ENCODE measurements at regions not wholly inside any gene's neighbourhood (a gene's known extent, or its start where the extent isn't known, plus 50 kb on each side); places are given as distances from the start of the nearest gene placed in this dataset.

- H3K9me3 ChIP-seq (ENCODE audit: low read length) = no peaks in the 10 kb centered on the region
- no peaks in the 10 kb centered on the region for H3K4me1 ChIP-seq (ENCODE audit: insufficient read depth, low read length)
- no peak overlapping the region for H3K9ac ChIP-seq (ENCODE audit: low read length)
- no peak overlapping the region for H3K27ac ChIP-seq (ENCODE audit: low read length)
- BruUV-seq (replicated peaks) = no TSS peak
- DNase-seq (no peak), ATAC-seq (no peak)
- no peaks in the 10 kb centered on the region for H3F3A ChIP-seq (ENCODE audit: low read length, unreplicated experiment)
- H3K79me2 ChIP-seq (ENCODE audit: low read length) = no peaks in the 10 kb centered on the region
- H3K4me2 ChIP-seq (ENCODE audit: low read length) = no peak overlapping the region
- H3K36me3 ChIP-seq (ENCODE audit: low read depth, low read length) = no peaks in the 10 kb centered on the region
- POLR2A ChIA-PET (ENCODE audit: unreplicated experiment) = no interaction called here
- CTCF ChIA-PET = no interaction called here
- intact Hi-C loops (cut with micrococcal nuclease) = no loop called here
- no peaks in the 10 kb centered on the region for H4K20me1 ChIP-seq (ENCODE audit: low read length)
- H3K9me2 ChIP-seq (replicated peaks; ENCODE audit: low read length) = no peaks in the 10 kb centered on the region
- TF ChIP-seq EZH2 (IDR thresholded peaks at IDR 0.05; ENCODE audit: low read length, unreplicated experiment) (no peak), CTCF (conservative IDR thresholded peaks at IDR 0.05; ENCODE audit: low read depth, low read length) (no peak), EZH2phosphoT487 (IDR thresholded peaks at IDR 0.05; ENCODE audit: borderline replicate concordance, low read length) (no peak)
- H3K27me3 ChIP-seq (ENCODE audit: low read length) = no peaks in the 10 kb centered on the region
- no peak overlapping the region for H3K4me3 ChIP-seq (ENCODE audit: low read length)
- no peak overlapping the region for H2AFZ ChIP-seq (ENCODE audit: low read length)
These were observed 605.4 kb upstream of the FAM174A start for GRCh38 chr5:99929806-99930135.

GRCh38 chr5:99929067-99929805 is 605.9 kb upstream of the FAM174A start:
- no peaks in the 10 kb centered on the region for H3K36me3 ChIP-seq (ENCODE audit: low read depth, low read length)
- H3K27ac ChIP-seq (ENCODE audit: low read length) = no peak overlapping the region
- H2AFZ ChIP-seq (ENCODE audit: low read length) = no peak overlapping the region
- no peaks in the 10 kb centered on the region for H3K9me2 ChIP-seq (replicated peaks; ENCODE audit: low read length)
- TF ChIP-seq EZH2 (IDR thresholded peaks at IDR 0.05; ENCODE audit: low read length, unreplicated experiment) (no peak), EZH2phosphoT487 (IDR thresholded peaks at IDR 0.05; ENCODE audit: borderline replicate concordance, low read length) (no peak), CTCF (conservative IDR thresholded peaks at IDR 0.05; ENCODE audit: low read depth, low read length) (no peak)
- no peaks in the 10 kb centered on the region for H3K79me2 ChIP-seq (ENCODE audit: low read length)
- H3K4me3 ChIP-seq (ENCODE audit: low read length) = no peak overlapping the region
- H3K4me1 ChIP-seq (ENCODE audit: insufficient read depth, low read length) = no peaks in the 10 kb centered on the region
- H3K27me3 ChIP-seq (ENCODE audit: low read length) = no peaks in the 10 kb centered on the region
- ChIA-PET POLR2A (ENCODE audit: unreplicated experiment) (interaction anchor here (0.5 kb wide), 1 partner anchor 29 kb away, joined by 3 read pairs; no protein-coding TSS in a partner anchor), CTCF (interaction anchor here (1.0 kb wide), 1 partner anchor 150 kb away, joined by 3 read pairs; no protein-coding TSS in a partner anchor)
- no peak overlapping the region for H3K4me2 ChIP-seq (ENCODE audit: low read length)
- intact Hi-C loops (cut with micrococcal nuclease) = no loop called here
- no peaks in the 10 kb centered on the region for H3F3A ChIP-seq (ENCODE audit: low read length, unreplicated experiment)
- H4K20me1 ChIP-seq (ENCODE audit: low read length) = no peaks in the 10 kb centered on the region
- DNase-seq (no peak), ATAC-seq (no peak)
- no peaks in the 10 kb centered on the region for H3K9me3 ChIP-seq (ENCODE audit: low read length)
- no peak overlapping the region for H3K9ac ChIP-seq (ENCODE audit: low read length)
- no TSS peak for BruUV-seq (replicated peaks)

GRCh38 chr5:99928490-99928889 is 606.7 kb upstream of the FAM174A start:
- ATAC-seq (no peak), DNase-seq (no peak)
- no peak for TF ChIP-seq EZH2phosphoT487 (IDR thresholded peaks at IDR 0.05; ENCODE audit: borderline replicate concordance, low read length)
- no TSS peak for BruUV-seq (replicated peaks)
- intact Hi-C loops (cut with micrococcal nuclease) = no loop called here
- Histone ChIP-seq H3K79me2 (ENCODE audit: low read length) (no peaks in the 10 kb centered on the region), H3K27ac (ENCODE audit: low read length) (no peak overlapping the region), H3K9me2 (replicated peaks; ENCODE audit: low read length) (no peaks in the 10 kb centered on the region), H3K9ac (ENCODE audit: low read length) (no peak overlapping the region), H3K4me1 (ENCODE audit: insufficient read depth, low read length) (no peaks in the 10 kb centered on the region), H3F3A (ENCODE audit: low read length, unreplicated experiment) (no peaks in the 10 kb centered on the region), H3K4me2 (ENCODE audit: low read length) (no peak overlapping the region), H3K4me3 (ENCODE audit: low read length) (no peak overlapping the region), H3K27me3 (ENCODE audit: low read length) (no peaks in the 10 kb centered on the region), H4K20me1 (ENCODE audit: low read length) (no peaks in the 10 kb centered on the region), H3K36me3 (ENCODE audit: low read depth, low read length) (no peaks in the 10 kb centered on the region), H3K9me3 (ENCODE audit: low read length) (no peaks in the 10 kb centered on the region), H2AFZ (ENCODE audit: low read length) (no peak overlapping the region)
- ChIA-PET CTCF (interaction anchor here (1.0 kb wide), 1 partner anchor 150 kb away, joined by 3 read pairs; no protein-coding TSS in a partner anchor), POLR2A (ENCODE audit: unreplicated experiment) (no interaction called here)

Measured in PC-3 (cell line).